ENCODE measurements at regions not wholly inside any gene's neighbourhood (a gene's known extent, or its start where the extent isn't known, plus 50 kb on each side); places are given as distances from the start of the nearest gene placed in this dataset.
A peak's percentile ranks its signal among the peaks of the same experiment; 100 is the strongest.
"Not testable (repeated sequence)": the region's sequence is repeated elsewhere in the genome, so short reads cannot be mapped to it uniquely, and the experiment has no call there.

DNA sequence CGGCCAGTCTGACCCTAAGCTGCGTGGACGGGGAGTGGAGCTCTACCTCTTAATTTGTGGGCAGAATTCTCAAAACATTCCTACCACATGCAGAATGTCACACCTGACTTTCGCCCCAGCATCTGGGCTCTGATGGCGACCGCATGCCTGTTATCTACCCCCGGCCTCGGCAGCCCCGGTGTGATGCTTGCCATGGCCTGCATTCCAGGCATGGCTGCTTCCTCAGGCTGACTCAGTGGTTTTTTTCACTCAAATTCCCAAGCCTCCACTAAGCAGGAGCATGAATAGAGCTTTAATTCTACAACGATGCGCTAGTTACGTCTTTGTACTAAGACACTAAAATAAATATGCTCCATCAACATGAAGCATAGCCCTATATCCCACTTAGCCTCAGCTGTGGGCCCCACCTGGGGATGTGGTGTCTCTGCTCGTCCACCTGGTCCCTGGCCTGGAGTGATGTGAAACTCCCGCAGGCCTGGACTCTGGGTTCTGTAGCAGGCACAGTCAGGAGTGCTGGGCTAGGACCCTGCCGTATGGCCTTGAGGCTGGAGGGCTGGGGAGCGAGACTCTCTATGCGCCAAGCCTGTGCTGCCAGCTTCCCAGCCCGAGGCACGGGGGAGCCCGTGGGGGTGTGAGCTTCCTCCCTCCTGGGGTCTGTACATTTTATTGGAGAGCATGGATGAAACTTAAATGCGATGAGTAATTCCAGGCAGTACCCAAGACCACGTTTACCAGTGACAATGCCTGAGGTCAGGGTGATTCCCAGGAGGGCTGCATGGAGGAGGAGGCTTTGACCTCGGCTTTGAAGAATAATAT is 153.2 kb downstream of the CTTN start:
- DNase-seq, result no peak

DNA sequence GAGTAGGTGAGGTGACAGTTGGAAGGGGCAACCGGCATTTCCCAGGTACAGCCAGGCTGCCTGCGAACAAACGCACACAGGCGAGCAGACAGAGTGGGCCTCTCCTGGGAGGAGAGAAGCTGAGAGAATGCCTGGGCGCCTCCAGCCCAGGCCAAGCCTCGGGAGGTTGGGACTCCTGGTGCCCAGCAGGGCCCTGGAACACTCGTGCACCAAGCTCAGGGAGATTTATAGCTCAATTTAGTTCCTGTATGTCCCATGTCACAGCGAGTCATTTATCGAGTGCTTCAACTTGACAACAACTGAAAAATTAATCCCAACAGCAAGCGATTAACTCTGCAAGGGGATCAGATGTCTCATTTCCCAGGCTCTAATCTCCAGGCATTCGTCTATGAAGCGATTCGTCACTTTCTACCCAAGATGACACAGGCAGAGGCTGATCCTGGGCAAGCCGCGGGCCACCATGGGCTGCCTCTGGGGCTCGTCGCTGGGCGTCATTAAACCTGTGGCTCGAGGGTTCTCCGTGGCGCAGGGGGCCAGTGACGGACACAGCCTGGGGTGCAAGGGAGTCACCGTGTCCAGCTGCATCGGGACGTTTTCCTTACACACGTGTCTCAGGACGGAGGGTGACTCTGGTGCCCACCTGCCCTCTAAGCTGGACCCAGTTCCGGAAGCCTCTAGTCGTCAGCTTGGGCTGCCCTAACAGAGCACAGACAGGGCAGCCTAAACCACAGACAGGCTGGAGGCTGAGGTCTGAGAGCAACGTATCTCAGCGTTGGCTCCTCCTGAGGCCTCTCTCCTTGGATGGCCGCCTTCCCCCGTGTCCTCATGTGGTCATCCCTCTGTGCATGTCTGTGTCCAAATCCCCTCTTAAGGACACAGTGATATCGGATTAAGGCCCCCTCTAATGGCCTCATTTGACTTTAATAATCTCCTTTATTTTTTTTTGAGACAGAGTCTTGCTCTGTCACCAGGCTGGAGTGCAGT is 154.1 kb downstream of the CTTN start:
- no peak for DNase-seq

DNA sequence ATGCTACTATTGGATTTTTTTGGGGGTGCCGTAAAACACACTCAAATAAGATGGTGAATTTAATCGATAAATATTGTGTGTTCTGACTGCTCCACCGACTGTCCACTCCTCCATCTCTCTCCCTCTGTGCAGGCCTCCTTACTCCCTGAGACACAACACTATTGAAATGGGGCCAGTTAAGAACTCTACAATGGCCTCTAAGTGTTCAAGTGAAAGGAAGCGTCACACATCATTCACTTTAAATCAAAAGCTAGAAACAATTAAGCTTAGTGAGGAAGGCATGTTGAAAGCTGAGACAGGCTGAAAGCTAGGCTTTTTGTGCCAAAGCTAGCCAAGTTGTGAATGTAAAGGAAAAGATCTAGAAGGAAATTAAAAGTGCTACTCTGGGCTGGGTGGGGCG is 156.7 kb downstream of the CTTN start:
- DNase-seq, result no peak

DNA sequence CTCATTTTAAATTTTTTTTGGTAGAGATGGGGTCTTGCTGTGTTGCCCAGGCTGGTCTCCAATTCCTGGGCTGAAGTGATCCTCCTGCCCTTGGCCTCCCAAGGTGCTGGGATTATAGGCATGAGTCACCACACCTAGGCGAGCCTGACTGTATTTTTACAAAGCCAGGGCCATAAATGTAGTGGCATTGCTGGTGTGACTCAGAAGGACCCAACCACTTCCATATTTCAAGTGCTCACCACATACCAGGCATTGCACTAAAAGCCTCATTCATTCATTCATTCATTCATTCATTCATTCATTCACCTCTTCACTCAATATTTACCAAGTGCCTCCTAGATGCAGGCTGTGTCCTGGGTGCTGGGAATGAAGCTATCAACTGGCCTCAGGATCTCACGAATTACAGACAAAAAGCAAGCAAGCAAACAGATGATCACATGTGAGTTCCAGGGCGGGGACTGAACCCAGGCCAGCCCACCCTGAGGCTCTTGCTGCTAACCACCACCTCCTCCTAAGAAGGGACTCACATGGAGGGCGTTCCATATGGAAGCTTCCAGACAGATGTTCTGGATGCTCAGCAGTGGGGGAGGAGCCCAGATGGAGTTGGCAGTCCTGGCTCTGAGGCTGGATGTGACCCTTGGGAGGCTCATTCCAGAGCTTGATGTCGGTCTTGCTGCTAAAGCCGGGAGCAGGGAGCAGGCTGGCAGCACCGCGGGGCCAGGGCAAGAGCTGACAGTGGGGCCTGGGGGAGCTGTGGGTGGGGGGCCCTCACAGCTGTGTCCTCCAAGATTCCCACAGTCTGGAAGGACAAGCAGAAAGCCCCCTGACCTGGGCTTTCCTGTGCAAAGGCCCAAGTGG is 158.8 kb downstream of the CTTN start:
- DNase-seq, result peak; percentile 59

DNA sequence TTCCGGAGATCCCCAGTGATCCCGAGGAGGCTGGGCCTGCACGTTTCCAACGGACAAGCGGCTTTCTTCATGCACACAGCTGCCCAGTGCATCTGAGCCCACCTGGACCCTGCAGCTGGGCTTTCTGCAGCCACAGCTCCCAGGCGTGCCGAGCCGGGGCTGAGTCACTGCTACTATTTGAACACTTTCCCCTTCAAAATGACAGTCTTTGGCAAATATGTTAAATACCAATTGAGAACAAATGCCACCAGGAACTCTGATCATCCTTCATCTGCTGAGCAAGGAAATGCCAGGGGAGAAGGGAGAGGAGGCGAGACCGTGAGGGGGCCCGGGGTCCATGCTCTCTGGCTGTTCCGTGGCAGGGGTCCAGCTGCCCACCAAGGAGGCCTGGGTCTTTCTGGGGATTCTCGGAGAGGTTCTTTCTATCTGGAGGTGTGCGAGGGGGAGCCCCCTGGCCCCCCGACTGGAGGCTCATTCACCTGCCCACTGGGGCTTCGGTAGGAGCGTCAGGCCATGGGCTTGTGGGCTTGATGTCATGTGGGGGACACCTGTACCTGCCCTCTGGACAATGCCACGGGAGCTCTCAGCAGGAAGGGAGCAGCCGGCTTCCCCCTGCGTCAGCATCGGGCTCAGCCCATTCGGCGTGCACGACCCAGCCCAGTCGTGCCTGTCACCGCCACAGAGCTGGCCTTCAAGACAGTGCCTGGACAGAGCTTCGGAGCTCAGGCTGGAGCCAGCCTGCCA is 159.6 kb downstream of the CTTN start:
- DNase-seq, result no peak

DNA sequence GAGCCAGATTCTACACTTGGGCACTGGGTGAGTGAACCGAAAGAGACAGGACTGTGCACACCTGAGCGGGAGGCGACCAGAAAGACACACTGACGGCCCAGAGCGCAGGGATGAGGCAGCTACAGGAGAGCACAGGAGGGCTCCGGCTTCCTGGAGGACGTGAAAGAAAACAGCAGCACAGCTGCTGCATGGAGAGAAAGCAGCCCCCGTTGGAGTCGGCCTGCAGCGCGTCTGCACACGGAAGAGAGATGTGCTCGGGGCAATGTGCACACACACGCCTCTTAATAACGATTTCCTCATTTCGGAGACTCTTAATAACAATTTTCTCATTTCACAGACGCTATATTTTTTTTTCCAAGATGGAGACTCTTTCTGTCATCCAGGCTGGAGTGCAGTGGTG is 160.4 kb downstream of the CTTN start:
- no peak for DNase-seq

DNA sequence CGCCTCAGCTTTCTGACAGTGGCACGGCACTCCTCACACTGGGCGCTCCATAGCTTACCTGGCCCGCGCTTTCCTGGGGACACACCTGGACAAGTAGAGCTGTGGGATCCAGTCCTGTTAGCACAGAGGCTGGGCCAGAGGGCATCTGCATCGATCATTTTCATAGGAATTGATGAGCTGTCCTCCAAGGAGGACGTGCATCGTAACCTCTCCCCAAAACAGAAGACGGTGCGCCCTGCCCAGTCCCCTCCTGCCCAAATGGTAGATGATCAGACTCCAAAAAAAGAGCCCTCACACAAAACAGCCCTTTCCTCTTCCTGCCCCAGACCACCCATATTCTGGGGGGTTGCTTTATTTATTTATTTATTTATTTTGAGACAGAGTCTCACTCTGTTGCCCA is 161.2 kb downstream of the CTTN start:
- DNase-seq, result no peak

DNA sequence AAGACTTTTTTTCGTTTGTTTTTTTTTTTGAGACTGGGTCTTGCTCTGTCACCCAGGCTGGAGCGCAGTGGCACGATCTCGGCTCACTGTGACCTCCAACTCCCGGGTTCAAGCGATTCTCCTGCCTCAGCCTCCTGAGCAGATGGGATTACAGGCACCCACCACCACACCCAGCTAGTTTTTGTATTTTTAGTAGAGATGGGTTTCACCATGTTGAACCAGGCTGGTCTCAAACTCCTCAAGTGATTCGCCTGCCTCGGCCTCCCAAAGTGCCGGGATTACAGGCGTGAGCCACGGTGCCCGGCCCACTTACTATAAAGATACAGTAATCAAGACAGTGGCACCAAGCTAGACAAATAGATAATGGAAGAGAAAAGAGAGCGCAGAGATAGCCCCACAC is 162.3 kb downstream of the CTTN start:
- not testable (repeated sequence) for DNase-seq

DNA sequence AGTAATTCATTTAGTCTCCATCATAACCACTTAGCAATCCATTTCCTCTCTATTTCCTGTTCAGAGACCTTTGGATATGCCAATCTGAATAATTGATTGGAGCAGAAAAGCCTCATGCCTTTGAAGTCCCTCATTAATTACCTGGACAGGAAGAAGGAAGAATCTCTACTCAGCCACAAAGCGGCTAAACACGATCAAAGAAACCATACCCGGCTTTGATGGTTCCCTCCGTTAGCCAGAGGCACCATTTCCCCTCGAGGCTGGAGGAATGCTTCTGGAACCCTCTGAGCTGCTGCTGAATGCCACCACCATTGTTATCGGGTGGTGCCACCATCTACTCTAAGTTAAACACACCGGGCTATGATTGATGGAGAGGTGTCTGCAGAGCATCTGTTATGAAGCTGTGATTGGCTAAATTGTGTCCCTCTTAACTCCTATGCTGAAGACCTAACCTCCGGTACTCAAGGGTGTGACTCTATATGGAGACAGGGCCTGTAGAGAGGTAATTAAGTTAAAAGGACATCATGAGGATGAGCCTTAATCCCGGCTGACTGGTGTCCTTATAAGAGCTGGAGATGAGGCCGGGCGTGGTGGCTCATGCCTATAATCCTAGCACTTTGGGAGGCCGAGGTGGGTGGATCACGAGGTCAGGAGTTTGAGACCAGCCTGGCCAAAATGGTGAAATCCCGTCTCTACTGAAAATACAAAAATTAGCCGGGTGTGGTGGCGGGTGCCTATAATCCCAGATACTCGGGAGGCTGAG is 168.6 kb downstream of the CTTN start:
- no peak for DNase-seq

DNA sequence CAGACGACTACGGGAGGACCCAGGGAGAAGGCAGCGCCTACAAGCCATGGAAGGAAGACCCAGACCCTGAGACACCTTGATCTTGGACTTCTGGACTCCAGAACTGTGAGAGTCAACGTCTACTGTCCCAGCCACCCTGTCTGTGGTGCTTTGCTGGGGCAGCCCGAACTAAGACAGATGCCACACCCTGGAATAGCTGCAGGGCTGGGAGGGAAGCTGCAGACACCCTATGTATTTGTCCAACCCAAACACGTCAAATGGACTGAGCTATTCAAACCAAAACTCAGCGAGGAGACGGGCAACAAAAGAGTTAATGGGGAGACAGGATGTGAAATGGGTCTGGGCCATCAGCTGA is 169.3 kb downstream of the CTTN start:
- DNase-seq, result no peak

DNA sequence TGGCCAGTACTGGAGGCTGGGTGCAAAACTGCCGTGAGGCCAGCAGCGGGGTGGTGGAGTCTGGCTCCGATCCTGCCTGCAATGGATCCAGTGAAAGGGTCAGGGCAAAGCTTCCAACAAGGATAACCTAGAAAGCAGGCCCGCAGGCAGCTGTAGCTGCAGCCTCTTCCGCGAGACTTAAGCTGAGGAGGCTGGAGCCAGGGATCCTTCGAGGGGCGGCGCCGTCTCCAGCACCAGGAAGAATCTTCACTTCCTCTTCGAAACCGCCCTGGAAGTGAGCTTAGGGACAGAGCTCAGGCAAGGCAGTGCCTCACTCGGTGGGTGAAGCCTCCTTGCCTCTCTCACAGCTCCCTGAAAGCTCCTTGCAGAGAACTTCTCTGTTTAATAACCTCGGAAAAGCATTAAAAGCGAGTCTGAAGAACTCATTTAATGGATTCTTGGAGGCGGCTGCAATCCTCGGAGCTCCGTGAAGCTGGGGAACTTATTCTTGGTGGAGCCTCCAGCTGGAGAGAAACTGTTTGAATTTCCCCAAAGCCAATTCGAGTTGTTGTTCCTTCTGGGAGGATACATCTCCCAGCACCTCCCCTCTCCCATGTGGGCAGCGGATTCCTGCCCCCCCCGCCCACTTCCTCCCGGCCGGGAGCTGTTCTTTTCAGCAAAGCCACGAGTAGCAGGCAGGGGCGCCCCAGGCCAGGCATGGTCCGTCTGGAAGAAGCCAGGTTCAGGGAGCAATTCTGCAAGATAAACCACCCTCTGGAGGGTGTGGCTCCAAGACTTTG is 169.9 kb downstream of the CTTN start:
- no peak for DNase-seq

DNA sequence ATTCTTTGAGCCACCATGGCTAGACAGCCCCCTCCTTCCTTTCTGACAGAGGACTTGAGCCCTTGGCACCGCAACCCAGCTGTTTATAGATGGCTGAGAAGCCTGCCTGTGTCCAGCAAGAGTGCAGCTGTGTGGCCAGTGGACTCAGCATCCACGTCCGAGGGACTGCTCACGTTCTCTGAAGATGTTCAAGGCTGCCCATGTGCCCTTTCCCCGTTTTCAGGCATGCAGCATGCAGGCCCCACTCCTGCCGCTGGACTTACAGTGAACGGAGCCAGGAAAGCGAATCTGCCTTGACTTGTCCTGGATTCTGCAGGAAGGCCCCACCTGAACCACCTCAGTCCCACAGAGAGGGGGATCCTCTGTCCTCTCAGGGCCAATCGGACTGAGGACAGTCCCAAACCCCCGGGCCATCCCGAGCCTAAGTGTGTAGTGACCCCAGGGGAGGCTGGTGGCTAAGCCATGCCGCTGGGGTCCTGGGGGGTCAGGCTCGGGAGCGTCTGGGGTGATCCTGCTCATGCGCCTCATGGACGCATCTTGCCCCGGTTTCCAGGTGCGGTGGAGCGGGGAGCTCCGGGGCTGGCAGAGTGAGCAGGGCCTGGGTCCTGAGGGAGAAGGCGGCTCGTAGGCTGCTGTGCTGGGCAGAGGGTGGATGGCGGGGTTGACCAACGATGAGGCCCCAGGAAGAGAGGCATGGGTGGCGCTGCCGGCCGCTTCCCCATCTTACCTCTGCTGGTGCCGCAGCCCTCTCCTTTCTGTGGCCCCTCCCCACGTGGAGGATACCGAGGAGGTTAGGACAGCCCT is 170.7 kb downstream of the CTTN start:
- DNase-seq, result no peak

DNA sequence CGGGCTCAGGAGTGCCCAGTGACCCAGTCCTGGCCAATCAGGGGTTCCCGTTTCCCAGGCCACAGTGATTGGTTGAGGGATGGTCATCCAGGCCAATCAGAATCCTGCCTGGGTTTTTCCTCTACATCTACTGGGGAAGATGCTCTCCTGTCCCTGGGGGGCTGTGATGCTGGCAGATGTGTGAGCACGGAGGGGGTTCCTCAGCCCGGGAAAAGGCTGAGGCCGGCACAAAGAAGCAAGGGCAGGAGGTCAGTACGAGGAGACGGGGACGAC is 171.2 kb downstream of the CTTN start:
- no peak for DNase-seq

DNA sequence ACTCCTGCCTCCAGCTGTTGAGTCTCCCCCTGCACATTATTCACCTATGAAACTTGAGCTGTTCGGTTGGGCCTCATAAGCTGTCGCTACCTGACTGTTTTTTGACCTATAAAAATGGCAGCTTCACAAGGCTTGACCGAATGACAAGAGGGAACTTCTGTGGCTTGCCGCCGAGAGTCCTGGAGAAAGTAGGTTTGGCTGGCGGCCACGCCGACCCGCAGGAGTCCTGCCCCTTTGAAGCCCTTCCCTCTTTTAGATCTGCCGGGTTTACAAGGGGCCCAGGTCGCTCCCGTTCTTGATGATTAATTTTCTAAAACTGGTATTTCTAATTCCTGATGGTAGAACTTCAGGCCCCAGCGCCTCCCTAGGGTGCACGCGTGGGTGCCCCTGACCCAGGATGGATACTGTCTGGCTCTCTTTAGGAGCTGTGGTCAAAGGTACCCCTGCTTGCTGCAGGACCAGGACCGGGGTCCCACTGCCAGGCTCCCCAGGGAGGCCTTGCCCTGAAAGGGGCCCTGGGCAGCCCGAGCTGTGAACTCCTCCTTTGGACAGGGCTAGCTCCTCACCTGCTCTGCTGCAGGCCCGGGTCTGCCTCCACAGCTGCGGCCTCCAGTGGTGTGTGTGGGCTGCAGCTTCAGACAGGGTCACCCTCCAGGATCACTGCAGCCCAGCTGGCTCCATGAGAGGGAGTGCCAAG is 171.8 kb downstream of the CTTN start:
- DNase-seq, result no peak

DNA sequence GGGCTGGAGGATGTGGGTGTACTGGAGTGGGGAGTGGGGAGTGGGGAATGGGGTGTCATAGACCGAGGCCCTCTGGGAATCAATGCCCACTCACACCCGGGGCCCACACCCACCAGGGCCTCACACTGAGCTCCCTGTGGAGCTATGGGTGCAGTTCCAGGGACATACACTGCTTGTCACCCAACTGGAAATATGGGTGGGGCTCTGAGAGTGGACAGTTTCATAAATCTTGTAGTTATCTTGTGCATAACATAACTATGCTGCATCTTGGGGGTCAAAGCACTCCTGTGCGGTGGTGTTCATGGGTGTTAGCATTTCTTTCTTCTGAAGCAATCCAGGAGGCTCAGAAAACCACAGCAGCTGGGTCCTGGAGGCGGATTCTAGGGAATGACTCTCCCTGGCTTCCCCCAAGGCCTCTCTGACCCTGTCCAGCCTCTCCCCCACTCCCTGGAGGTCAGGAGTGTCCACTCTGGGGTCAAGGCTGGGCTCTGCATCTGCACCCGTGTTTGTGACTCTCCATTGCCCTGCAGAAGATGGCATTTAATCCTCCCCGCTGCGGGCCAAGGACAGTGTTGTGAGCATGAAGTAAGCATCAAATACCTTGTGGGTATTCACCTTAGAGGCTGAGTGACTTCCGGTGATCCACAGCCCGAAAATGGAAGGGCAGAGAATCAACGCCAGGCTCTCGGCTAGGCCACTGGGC is 172.5 kb downstream of the CTTN start:
- DNase-seq, result no peak

DNA sequence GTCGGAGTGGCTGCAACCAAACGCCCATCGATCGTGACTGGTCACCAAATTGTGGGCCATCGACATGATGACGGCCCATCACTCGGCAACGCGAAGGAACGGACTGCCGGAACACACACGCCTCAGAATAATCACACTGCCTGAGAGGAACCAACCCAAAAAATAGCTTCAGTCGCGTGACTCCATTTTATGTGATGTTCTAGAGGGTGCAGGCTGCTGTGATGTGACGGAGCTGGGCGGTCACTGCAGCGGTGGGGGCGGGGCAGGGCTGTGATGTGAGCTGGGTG is 174.6 kb downstream of the CTTN start:
- DNase-seq, result no peak

DNA sequence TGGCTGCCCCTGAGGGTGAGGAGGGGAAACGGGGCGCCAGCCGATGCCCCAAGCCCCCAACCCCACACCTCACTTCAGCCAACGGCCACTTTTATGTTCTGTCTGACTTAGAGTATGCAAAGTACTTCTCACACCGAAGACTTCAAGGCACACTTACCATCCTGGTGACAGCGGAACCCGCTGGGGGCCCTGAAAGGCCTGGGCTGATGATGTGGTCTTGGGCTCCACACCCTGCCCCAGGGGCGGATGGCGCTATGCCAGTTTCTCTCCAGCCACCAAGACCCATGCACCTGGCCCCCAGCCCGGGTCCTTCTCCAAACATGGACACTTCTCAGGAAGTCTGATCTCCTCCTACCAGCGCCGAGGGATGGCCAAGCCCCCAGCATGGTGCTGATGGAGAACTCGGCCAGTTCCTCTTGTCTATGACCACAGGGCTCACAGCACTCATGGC is 175.4 kb downstream of the CTTN start:
- no peak for DNase-seq

DNA sequence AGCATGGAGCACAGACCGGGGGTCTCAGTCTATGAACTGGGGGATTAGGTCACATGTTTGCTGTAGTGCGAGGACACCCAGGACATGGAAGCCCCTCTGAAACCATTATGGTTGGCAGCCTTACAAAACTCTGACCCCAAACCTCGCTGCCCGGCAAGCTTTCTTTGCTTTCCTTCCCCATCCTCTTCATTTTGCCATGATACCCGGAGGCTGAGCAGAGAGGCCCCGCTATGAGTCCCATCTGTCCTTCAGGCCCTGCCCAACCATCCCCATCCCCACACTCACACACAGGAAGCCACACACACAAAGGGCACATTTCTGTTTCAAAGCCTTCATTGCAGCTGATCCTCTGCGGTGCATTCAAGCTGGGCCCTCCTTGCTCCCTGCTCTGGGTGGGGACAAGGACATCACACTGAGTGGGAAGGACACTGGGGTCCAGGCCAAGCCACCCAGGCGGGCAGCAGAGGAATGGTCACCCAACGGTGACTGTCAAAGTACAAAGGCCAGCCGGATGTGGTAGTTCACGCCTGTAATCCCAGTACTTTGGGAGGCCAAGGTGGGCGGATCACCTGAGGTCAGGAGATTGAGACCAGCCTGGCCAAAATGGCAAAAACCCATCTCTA is 176.5 kb downstream of the CTTN start:
- DNase-seq, result no peak

Measured in T1000 (cell line).